Ecto neural progenitor cell (in vitro differentiated cells): ENCODE measurements at regions not wholly inside any gene's neighbourhood (a gene's known extent, or its start where the extent isn't known, plus 50 kb on each side); places are given as distances from the start of the nearest gene placed in this dataset.
"Not testable (repeated sequence)": the region's sequence is repeated elsewhere in the genome, so short reads cannot be mapped to it uniquely, and the experiment has no call there.

Experiments used
- DNase-seq: peaks from one replicate; pipeline ENCODE4 v3.0.0-alpha.2; 2018; ENCODE audit warnings: low spot score

DNA sequence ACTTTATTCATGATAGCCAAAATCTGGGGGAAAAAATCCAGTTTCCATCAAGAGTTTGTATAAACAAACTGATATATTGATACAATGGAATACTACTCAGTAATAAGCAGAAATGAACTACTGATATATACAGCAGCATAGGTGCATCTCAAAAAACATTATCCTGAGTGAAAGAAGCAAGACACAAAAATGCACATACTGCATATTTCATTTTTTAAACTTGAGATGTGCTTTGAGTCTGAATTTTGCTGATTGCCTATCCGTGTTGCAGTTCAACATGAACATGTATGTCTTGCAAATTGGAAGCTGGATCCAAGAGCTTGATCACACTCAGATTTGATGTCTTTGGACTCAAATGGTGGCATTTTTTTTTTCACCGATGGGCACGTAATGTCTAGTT lies 132.4 kb downstream of the TSEN15 start:
- no peak for DNase-seq

DNA sequence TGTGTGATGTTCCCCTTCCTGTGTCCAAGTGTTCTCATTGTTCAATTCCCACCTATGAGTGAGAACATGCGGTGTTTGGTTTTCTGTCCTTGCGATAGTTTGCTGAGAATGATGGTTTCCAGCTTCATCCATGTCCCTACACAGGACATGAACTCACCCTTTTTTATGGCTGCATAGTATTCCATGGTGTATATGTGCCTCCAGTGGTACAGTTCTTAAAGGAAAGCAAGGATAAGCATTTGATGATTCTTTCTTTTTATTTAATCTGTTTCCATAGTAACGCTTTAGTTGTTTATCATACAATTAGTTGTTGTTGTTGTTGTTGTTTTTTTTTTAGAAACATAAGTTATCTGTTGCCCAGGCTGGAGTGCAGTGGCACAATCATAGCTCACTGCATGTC lies 133.1 kb downstream of the TSEN15 start:
- DNase-seq: not testable (repeated sequence)

DNA sequence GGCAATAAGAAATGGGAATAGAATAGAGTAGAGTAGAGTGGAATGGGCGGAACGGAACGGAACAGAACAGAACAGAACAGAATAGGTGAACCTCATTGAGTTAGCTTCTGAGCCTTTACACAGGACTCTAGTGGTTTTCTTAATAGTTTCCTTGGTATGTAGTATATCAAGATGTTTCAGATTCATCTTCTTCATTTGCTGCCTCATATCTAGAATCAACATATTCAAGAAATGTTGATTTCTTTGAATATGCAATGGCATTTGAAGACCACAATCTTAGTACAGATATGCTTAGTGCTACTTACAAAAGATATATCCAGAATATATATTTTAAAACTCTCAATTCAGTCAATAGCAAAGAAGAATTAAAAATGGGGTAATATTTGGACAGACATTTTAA lies 133.8 kb downstream of the TSEN15 start:
- DNase-seq: no peak

DNA sequence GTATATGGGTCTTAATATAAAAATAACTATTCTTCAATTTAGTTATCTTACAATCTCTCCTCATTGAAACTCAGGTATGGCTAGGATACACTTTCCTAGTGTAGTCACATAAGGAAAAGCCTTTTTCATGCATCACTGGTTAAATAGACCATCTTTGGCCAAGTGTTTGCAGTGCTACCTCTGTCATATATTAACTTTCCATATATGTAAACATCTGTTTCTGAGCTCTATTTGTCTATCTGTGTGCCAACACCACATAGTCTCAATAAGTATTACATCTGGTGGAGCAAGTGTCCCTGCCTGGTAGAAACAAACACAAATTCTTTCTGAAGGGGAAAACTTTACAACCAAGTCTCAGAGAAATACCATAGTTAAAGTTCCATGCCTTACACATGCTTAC lies 134.6 kb downstream of the TSEN15 start:
- DNase-seq: no peak

DNA sequence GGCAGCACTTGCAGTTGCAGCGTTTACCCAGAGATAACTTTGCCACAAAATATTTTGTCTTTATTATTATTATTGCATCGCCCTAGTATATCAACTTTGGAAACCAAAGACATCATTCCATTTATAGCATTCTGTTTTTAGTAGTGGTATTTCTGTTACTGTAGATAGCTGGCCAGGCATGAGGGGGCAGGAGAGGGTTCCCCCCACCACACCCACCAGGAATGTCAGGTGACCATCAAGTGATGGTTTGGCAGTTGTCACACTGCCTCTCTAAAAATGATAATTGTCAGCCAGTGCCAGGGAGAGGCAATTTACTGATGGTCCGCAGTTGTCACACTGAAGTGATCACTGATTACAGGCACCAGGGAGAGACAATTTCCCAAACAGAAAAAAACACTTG lies 135.6 kb downstream of the TSEN15 start:
- no peak for DNase-seq

DNA sequence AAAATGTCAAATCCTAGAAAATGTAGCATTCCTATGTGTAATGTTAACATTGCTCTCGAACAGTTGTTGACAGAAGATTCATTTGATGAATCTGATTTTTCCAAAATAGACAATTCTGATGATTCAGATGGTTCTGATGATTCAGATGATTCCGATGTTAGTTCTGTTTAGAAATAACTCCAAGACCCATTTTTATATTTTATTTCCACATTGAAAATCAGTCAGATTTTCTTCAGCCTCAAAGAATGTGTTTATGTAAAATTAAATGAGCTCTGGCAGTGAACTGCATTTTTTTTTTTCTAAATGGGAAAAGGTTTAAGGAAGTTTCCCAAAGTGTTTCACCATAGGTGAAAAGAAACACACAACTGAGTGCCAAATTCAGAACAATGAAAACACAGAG lies 136.5 kb downstream of the TSEN15 start:
- no peak for DNase-seq

DNA sequence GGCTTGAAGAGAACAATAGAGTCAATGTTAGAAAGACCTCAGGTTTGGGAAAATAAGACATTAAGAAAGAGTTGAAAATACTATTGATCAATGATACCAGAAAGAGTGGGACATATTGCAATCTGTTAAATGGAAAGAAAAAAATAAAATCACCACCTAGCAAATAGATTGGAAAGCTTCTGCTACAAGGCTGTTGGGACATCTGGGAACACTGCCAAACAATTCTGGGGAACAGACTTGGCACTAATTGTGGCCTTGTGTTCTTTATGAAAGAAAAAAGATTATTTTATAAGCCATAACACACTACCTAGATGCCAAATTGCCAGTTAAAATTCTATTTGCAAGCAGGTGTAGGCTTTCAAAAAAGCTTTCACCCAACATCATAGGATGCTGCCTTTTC lies 137.8 kb downstream of the TSEN15 start:
- DNase-seq: no peak

DNA sequence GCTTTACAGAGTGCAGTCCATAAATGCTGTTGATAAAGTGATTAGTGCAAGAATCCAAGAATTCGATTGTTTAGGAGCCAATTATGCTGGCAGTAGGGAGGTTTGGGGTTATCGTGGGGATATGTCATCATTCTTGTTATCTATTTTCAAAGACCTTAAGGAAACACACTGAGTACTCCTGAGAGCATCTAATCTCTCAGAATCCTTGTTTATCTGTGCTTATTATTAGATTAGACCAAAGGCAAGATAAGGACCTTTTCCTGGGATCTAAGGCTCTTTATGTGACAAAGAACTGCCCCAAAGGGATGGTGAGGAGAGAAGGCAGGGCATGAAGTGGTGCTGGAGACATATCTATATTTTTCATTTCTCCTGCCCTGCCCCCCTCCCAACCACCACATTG lies 139.1 kb downstream of the TSEN15 start:
- no peak for DNase-seq

DNA sequence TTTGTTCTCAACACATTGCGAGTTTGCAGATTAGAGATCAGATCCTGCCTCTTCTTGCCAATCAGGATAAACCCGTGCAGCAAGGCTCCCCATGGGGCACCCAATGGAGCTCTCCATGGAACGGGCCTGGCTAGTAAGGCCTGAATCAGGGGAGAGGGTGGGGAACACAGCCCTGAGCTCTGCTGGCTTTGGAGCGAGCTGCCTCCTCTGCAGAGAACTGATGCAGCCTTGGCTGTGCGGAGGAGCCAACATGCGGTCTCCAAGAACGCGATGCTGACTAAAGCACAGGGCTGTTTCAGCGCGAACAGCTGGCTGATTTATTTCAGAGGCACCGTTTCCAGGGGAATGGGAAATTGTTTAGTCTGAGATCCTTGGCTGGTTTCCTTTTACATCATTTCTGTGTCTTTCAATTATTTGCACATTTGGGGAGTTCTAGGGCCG lies 139.7 kb downstream of the TSEN15 start:
- DNase-seq: no peak

DNA sequence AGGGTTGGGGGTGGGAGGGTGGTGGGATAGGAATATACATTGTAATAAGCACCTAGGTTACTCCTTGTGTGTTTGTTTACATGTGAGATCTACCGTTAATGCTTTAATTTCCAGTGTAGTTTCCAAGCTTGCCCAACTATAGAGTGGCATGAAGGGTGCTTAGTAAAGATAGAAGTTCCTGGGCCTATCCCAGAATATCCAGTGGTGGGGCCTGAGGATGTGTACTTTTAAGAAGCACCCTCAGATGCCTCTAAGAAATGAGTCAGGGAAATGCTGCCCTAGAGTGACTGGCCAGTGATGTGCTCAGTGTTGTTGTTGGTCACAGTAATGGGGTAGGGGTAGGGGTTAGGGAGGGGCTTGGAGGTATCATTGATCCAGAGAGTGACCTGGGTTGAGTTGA lies 141.3 kb downstream of the TSEN15 start:
- no peak for DNase-seq

DNA sequence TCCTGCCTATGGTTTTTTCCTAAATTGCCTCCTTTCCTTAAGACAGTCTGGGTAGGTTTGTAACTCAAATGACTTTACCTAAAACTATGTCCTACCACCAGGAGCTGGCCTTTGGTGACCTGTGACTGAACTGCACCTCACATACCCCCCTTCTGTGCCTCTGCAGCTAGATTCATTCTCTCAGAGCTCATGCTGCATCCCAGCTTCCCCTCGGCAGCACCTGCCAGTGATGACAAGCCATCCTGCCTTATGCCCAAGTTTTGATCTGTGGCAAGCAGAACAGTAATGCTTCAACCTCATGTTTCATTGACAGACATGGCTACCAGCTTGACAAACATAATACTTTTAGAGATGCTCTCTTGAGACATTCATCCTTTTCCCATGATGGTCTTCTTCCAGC lies 141.9 kb downstream of the TSEN15 start:
- DNase-seq: no peak

DNA sequence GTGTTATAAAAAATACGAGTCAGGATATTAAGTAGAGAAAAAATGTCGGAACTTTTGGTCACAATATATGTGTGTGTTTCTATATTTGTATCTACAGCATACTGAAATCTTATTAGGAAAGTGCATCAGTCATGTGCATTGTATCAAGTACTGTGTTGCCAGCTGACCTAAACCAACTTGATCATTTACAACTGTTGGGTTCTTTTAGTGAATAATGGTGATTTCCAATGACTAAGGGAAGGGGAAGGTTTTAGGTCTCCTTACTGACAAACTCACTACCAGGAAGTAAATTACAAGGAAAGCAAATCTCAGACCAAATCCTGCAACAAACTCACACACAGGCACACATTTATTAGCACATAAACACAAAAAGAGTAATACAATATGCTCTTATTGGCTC lies 142.7 kb downstream of the TSEN15 start:
- no peak for DNase-seq

DNA sequence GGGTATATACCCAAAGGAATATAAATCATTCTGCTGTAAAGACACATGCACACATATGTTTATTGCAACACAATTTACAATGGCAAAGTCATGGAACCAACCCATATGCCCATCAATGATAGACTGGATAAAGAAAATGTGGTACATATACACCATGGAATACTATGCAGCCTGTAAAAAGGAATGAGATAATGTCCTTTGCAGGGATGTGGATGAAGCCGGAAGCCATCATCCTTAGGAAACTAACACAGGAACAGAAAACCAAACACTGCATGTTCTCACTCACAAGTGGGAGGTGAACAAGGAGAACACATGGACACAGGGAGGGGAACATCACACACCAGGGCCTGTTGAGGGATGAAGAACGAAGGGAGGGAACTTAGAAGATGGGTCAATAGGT lies 144.2 kb downstream of the TSEN15 start:
- DNase-seq: not testable (repeated sequence)

DNA sequence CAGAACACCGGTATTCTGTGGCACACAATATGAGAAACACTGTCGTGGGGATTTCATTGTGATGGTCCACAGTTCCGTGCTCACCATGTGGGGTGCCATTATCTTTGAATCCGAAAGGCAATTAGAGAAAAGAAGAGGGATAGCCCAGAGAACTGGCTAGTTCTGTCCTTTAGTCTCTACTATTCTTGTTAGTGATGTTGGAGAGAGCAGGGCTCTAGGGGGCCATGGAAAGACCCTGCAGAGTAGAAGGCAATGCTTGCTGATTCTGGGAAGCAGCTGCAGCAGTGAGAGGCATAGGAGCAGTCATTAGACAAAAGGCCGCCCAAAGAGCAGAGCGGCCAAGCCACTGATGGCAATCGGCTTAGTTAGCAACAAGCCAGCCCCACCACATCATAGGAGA lies 146.3 kb downstream of the TSEN15 start:
- DNase-seq: no peak

DNA sequence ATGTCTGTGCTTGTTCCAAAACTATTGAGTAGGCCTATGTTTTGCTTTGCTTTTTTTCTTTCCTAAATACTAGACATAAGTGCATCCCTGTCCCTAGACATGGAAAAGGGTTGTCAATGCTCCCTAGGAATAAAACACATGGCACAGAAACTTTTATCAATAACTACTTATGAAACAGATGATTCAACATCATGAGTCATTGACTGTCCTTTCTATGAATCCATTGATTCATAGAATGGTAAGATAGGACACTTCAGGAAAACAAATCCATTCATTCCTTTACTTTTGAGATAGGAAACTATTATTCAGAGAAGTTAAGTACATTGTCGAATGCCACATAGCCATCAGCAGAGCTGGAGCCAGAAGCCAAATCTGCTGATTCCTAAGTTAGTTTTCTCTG lies 147.5 kb downstream of the TSEN15 start:
- DNase-seq: no peak

DNA sequence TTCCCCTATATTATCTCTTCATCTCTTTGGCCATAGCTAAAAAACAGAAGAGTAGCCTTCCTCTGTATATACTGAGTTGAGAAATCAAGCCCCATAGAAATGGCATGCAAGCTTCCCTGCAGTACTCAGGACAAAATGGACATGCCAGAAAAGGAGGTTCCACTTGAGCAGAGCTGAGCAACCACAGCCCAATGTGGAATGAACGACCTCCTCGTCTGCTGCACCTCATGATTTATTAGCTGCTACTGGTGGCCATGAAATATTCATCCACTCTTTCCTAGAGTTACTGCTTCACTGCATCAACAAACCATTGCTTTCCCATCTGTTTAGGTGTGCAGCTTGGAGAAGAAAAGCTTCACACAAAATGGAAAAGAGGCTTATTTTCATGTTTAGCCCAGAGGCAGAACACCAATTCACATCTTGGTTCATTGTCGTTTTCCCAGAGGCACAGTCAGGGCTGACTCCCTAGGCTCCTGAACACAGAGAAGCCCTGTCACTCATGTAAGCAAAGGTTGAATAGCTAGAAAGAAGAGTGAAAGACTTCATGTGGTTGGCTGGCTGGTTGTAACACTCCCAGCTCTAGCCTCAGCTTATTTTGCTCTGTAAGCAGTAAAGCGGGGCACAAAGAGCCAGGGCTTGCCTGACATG lies 148.0 kb downstream of the TSEN15 start:
- no peak for DNase-seq

DNA sequence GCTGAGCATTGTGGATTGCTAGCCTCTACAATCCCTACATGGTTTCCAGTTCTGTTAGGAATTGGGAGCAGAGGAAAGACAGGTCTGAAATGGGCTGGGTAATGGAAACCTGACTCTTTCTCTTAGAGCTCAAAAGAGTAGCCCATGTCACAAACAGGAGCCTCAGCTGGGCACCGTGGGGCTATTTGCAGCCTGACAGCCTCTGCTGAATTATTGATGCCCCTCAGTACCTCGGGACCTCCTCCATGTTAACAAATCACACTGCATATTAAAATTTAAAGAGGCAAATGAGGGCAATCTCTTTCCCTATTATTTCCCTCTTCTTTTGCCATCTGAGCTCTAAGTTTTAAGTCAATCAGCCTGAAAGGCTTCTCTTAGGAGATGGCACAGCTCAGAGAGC lies 157.1 kb downstream of the TSEN15 start:
- DNase-seq: no peak

DNA sequence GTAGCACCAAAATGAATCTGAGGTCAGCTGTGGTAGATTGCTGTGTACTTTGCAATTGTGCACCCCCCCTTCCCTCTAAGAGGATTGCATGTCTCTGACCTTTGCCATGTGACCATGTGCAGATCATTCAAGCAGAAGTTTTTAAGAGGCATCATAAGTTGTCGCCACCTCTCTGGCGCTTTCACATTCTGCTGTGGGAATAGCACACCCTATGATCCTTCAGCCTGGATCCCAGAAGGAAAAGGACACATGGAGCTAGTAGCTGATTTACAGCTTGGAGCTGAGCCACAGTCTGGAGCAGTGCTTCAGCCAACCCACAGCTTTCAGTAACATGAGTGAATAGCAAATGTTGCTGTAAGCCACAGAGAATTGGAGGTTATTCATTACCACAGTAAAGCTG lies 158.5 kb downstream of the TSEN15 start:
- no peak for DNase-seq

DNA sequence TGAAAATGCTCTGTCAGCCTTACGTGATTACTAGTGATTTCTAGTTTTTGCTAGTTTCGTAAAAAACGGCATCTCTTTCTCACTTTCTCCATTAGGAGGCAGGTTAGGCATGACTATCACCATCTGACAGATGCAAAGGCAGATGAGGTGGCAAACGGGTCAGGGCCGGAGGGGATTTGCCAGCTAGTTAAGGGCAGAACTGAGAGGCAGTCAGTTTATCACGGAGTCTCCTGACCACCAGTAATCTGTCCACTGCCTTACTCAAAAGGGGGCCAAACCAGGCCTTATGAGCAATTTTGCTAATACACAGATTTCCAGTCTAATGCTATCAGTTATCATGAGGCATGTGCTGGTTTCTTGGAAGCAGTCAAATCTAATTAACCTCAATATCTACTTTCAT lies 159.3 kb downstream of the TSEN15 start:
- no peak for DNase-seq

DNA sequence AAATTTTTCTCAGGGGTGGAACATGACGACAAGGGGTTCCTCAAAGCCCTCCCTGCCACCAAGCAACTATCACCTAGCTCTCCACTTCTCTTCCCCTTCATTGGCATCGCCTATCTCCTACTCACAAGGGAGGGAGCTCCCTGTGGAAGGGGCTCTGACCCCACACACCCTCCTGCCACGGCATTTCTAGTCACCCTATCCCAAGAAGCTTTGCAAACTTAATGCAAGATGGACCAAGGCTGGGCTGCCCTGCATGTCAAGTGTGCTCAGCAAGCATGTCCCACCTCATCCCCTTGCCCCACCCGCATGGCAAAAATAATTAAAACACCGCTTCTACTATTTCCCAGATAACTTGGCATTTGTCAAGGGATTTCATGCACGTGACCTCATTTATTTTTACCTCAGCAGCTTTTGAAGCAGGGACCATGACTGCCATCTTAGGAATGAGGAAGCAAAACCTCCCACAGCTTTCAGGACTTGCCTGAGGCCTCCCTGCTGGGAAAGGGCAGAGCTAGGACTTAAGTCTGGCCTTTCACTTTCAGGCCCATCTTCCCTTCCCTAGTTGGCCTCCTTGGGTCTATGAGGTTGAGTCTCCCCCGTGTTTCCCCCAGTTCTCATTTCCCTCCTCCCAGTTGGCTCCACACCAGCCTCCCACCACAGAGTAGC lies 161.3 kb downstream of the TSEN15 start:
- no peak for DNase-seq

DNA sequence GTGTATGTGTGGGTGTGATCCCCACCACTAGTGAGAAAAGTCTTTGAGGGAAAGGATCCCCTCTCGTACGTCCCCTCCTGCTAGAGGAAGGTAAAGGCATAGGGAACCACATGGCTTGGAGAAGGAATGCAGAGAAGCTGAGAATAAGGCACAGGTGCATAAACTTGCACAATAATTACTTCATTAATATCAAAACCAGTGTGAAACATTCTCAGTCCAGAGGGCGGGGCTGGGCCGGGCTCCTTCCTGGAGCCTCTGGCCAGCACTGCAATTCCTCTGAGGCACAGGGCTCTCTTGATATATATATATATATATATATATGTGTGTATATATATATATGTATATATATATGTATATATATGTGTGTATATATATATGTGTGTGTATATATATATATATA lies 162.6 kb downstream of the TSEN15 start:
- no peak for DNase-seq

DNA sequence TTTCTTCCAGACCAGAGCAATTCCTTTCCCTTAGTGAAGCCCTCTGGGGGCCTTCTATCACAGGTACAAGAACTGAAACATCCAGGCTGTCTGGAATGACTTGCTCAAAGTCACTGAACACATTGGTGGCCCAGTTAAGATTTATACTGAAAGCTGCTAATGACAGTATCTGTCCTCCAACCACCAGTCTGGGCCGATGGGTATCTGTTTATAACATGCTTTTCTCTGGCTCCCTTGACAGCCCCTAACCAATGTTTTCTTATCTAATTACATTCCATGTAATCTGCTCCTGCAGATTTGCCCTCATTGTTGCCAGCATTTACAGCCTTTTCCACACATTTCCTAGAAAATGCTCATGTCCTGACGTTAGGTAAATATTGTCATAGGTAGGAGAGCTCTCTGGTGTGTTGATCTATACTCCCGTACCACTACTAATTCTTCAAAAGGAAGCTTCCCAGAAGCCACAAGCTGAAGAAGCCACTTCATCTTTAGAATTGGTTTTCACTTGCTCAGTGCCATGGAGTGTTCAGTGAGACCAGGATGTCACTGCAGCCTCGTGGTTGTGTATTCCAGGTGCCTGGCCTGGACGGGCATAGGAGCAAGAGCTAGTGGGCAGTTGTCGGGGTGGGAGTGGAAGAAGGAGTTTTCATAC lies 163.9 kb downstream of the TSEN15 start:
- no peak for DNase-seq

DNA sequence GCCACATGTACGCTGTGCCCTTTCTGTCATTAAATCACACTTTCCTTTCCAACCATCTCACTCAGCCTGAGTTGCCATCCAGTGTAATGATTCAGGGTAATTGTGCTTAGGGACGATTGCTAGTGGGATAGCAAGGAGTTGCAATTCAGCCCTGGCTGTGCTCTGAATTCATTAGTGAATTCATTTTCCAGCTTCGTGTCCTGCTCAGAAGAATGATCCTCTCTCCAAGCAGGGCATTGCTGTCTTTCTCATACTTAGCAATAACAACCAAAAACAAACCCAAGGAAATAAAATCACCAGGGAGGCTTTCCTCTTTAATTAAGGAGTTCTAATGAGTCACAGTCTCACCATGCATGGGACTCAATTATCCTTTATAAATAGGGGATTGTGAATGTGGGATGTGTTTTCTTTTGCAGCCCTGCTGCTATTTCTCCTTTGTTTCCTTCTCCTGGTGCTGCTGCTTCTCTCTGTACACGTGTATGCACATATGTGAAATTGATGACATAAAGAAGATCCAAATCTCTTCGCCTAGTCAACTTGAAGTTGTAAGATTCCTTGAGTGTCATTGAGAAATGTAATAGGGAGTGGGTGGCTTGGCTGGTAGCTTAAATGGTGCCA lies 167.0 kb downstream of the TSEN15 start:
- DNase-seq: no peak
